Ovary (tissue), 7 donors: ENCODE measurements at regions not wholly inside any gene's neighbourhood (a gene's known extent, or its start where the extent isn't known, plus 50 kb on each side); places are given as distances from the start of the nearest gene placed in this dataset.

Experiments
- DNase-seq, 5 donors: peaks; one replicate each; pipeline ENCODE4 v3.0.0-alpha.2; 2019 to 2020
- H3K27ac ChIP-seq, 2 donors: fragments of 200-600 bp; one replicate each; pipeline versions ENCODE4 v1.5.1 to v1.8.0; 2019 to 2022
- H3K27me3 ChIP-seq: fragments of 200-600 bp; one replicate; pipeline ENCODE4 v1.8.0; 2022
- H3K36me3 ChIP-seq: fragments of 200-600 bp; sonication (generic); one replicate; pipeline ENCODE4 v1.5.1; 2019
- H3K4me1 ChIP-seq: one replicate; pipeline ENCODE4 v1.8.1; 2013; ENCODE audit warnings: mild to moderate bottlenecking, moderate library complexity; ENCODE audit not compliant: insufficient read depth
- H3K4me3 ChIP-seq: fragments of 200-600 bp; sonication (generic); one replicate; pipeline ENCODE4 v1.5.1; 2017
- H3K9me3 ChIP-seq, 2 donors: fragments of 200-600 bp in 1 of 2; sonication (generic) in 1 of 2; one replicate each; pipeline versions ENCODE4 v1.5.1 to v1.8.1; 2013 to 2019; ENCODE audit warnings: mild to moderate bottlenecking in 1 of 2, moderate library complexity in 1 of 2
- CTCF ChIP-seq, 3 donors: fragments of 450-650 bp in 2 of 3; fragments of 200-600 bp in 1 of 3; IDR thresholded peaks; one replicate each; pipeline versions ENCODE4 v1.5.1 to v1.8.0; 2016 to 2022; ENCODE audit warnings: antibody characterized with exemption in 3 of 3, mild to moderate bottlenecking in 1 of 3
- EP300 ChIP-seq: sonication (generic); formaldehyde crosslinking; IDR thresholded peaks from one replicate; pipeline ENCODE4 v1.6.1; 2017; ENCODE audit warnings: antibody characterized with exemption
- POLR2A ChIP-seq: fragments of 450-650 bp; IDR thresholded peaks from one replicate; pipeline ENCODE4 v1.6.1; 2017; ENCODE audit warnings: antibody characterized with exemption, mild to moderate bottlenecking, moderate library complexity
- WGBS, 3 donors: extraction: QIAGEN DNeasy Blood & Tissue Kit in 1 of 3; methylation state at CpG; one replicate each; pipeline versions ENCODE4 v1.1.5 to v1.1.7; 2013 to 2017; 5-methylcytosine and 5-hydroxymethylcytosine counted together
- intact Hi-C, 4 donors: fragments of 100-400 bp; cut with DNase I; formaldehyde crosslinking; loops; one replicate each; pipeline versions ENCODE4 v1.11.0 to v1.15.1; 2022 to 2023
- donor health status: DM: no; HTN: no; CAD: no; lungs with moderate emphysema.
- donor health status: DM: no; HTN: no; CAD: no.
- donor health status: Bipolar disorder and iron deficiency.
- donor health status: DM: no; HTN: no; CAD: no.
- donor health status: DM: yes; HTN: yes; CAD: no.

GRCh38 chr6:41426888-41427641 lies 91.7 kb downstream of the NCR2 start:
- intact Hi-C loops = loop anchor here in 3 of 4 donors (5.0 to 10.0 kb wide), 2 partner anchors 160 to 248 kb away; no protein-coding TSS in a partner anchor
- H3K4me1 ChIP-seq = peaks cover 14% of the 10 kb centered on the region
- 9 to 29% (median 17%) methylated on average over 24 to 30 of the region's 30 CpGs for WGBS, 3 donors
- H3K27me3 ChIP-seq = no peaks in the 10 kb centered on the region
- no peaks in the 10 kb centered on the region for H3K9me3 ChIP-seq
- peak overlapping the region in 1 of 2 donors; percentile 42 for H3K27ac ChIP-seq
- peak overlapping the region; percentile 52 for H3K4me3 ChIP-seq
- H3K36me3 ChIP-seq = no peaks in the 10 kb centered on the region
- TF ChIP-seq EP300 (no peak), CTCF (IDR thresholded peaks at IDR 0.05) (no peak), POLR2A (no peak)
- DNase-seq = no peak

- TF ChIP-seq POLR2A = no peak
- TF ChIP-seq CTCF (IDR thresholded peaks at IDR 0.05) = no peak
- TF ChIP-seq EP300 = no peak
- peak in 4 of 5 donors; percentile 37 to 59 (median 52) for DNase-seq
- H3K27ac ChIP-seq = peak overlapping the region; percentile 14 to 42
- H3K27me3 ChIP-seq = no peaks in the 10 kb centered on the region
- intact Hi-C loops = loop anchor here in 3 of 4 donors (5.0 to 10.0 kb wide), 2 partner anchors 160 to 247 kb away; no protein-coding TSS in a partner anchor
- H3K4me1 ChIP-seq = peaks cover 14% of the 10 kb centered on the region
- no peaks in the 10 kb centered on the region for H3K36me3 ChIP-seq
- 0 to 2% (median 1%) methylated on average over 37 to 71 of the region's 71 CpGs for WGBS, 3 donors
- peak overlapping the region; percentile 52 for H3K4me3 ChIP-seq
- H3K9me3 ChIP-seq = no peaks in the 10 kb centered on the region
Observed at GRCh38 chr6:41427642-41428335, 92.4 kb downstream of the NCR2 start.

- Histone ChIP-seq H3K4me3 (peak overlapping the region; percentile 52), H3K36me3 (no peaks in the 10 kb centered on the region), H3K4me1 (peaks cover 14% of the 10 kb centered on the region), H3K27ac (peak overlapping the region; percentile 14 to 42), H3K27me3 (no peaks in the 10 kb centered on the region), H3K9me3 (no peaks in the 10 kb centered on the region)
- TF ChIP-seq EP300 (no peak), CTCF (IDR thresholded peaks at IDR 0.05) (no peak), POLR2A (no peak)
- intact Hi-C loops = loop anchor here in 3 of 4 donors (5.0 to 10.0 kb wide), 2 partner anchors 159 to 246 kb away; no protein-coding TSS in a partner anchor
- 1 to 2% (median 1%) methylated on average over 26 to 35 of the region's 35 CpGs for WGBS, 3 donors
- peak in 4 of 5 donors; percentile 40 to 58 (median 42) for DNase-seq
Observed at GRCh38 chr6:41428336-41428995, 93.1 kb downstream of the NCR2 start.

GRCh38 chr6:41428996-41429421 lies 93.6 kb downstream of the NCR2 start:
- Histone ChIP-seq H3K27me3 (no peaks in the 10 kb centered on the region), H3K36me3 (no peaks in the 10 kb centered on the region), H3K4me3 (no peak overlapping the region), H3K4me1 (peaks cover 14% of the 10 kb centered on the region), H3K27ac (no peak overlapping the region), H3K9me3 (no peaks in the 10 kb centered on the region)
- 6 to 15% (median 12%) methylated on average over 5 of the region's 5 CpGs for WGBS, 3 donors
- intact Hi-C loops = loop anchor here in 3 of 4 donors (5.0 to 10.0 kb wide), 2 partner anchors 158 to 246 kb away; no protein-coding TSS in a partner anchor
- TF ChIP-seq EP300 = no peak
- TF ChIP-seq POLR2A = no peak
- no peak for TF ChIP-seq CTCF (IDR thresholded peaks at IDR 0.05)
- peak in 1 of 5 donors; percentile 44 for DNase-seq
